ENCODE measurements at regions not wholly inside any gene's neighbourhood (a gene's known extent, or its start where the extent isn't known, plus 50 kb on each side); places are given as distances from the start of the nearest gene placed in this dataset.

DNA sequence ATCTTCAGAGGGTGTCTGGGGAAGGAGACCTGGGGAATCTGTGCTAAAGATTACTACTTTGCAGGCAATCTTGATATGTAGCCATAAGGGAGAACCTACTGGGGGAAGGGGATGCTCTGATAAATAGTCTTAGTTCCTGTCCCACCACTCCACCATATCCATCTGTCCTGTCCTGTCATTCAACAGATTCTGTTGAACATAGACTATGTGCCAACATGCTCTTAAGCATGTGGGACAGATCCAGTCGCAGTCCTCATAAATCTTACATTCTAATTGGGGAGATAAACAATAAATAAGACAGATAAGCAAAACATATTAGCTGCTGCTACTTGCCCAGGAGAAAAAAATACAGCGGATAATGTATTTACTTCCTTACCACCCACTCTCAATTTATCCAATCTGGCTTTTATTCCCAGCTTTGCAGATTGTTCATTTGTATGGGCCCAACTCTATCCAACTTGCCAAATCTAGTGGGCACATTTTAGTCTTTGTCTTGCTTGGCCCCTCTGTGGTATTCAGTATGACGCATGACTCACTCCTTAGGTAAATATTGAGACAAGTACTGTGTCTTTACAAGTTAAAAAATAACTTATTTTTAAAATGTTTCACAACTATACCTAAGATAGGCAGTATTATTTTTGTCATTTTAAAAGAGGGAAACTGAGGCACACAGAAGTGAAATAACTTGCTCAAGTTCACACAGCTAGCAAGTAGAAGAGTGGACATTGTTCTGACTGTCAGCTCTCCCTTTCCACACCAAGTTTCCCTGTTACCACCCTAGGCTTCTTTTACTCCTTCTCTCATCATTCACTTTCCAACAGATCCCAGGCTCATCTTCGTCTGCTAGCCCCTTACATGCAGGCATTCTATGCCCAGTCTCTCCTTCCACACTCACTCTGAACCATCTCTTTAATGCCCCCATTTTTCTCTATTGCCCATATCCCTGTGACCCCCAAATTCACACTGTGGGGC is 133.6 kb upstream of the SESN3 start:
- no peaks in the 10 kb centered on the region for H4K20me1 ChIP-seq (ENCODE audit: insufficient read depth, low read length)
- H3K9ac ChIP-seq (ENCODE audit: low read depth, low read length): no peak overlapping the region
- H3K27me3 ChIP-seq (ENCODE audit: insufficient read depth, low read length, poor library complexity): no peaks in the 10 kb centered on the region
- no peaks in the 10 kb centered on the region for H3K79me2 ChIP-seq (ENCODE audit: insufficient read depth, low read length)
- ATAC-seq (ENCODE audit: insufficient read depth, low read depth) (no peak), DNase-seq (no peak)
- H3K9me3 ChIP-seq (ENCODE audit: insufficient read depth, low read length, severe bottlenecking): no peaks in the 10 kb centered on the region
- H3K4me1 ChIP-seq (ENCODE audit: insufficient read depth, low read length): no peaks in the 10 kb centered on the region
- no peaks in the 10 kb centered on the region for H3K36me3 ChIP-seq (ENCODE audit: insufficient read depth, low read length)
- no peak overlapping the region for H3K4me2 ChIP-seq (ENCODE audit: insufficient read depth, low read length)
- no peak overlapping the region for H3K27ac ChIP-seq (ENCODE audit: low read length)
- TF ChIP-seq EZH2 (IDR thresholded peaks at IDR 0.05; ENCODE audit: borderline replicate concordance, low read depth, low read length, severe bottlenecking) (no peak), CTCF (IDR thresholded peaks at IDR 0.05; ENCODE audit: borderline replicate concordance, extremely low read depth, low read length, poor library complexity, severe bottlenecking) (no peak)
- no peak overlapping the region for H2AFZ ChIP-seq (ENCODE audit: low read depth, low read length)
- H3K4me3 ChIP-seq (ENCODE audit: low read depth in 1 of 2, low read length in 2 of 2): no peak overlapping the region

GRCh38 chr11:95363708-95364107 is 132.7 kb upstream of the SESN3 start:
- H3K79me2 ChIP-seq (ENCODE audit: insufficient read depth, low read length): no peaks in the 10 kb centered on the region
- no peaks in the 10 kb centered on the region for H3K4me1 ChIP-seq (ENCODE audit: insufficient read depth, low read length)
- H3K27me3 ChIP-seq (ENCODE audit: insufficient read depth, low read length, poor library complexity): no peaks in the 10 kb centered on the region
- H3K27ac ChIP-seq (ENCODE audit: low read length): no peak overlapping the region
- no peak overlapping the region for H3K4me3 ChIP-seq (ENCODE audit: low read depth in 1 of 2, low read length in 2 of 2)
- no peak overlapping the region for H3K4me2 ChIP-seq (ENCODE audit: insufficient read depth, low read length)
- no peak overlapping the region for H3K9ac ChIP-seq (ENCODE audit: low read depth, low read length)
- no peaks in the 10 kb centered on the region for H3K9me3 ChIP-seq (ENCODE audit: insufficient read depth, low read length, severe bottlenecking)
- H3K36me3 ChIP-seq (ENCODE audit: insufficient read depth, low read length): no peaks in the 10 kb centered on the region
- no peak for TF ChIP-seq CTCF (IDR thresholded peaks at IDR 0.05; ENCODE audit: borderline replicate concordance, extremely low read depth, low read length, poor library complexity, severe bottlenecking)
- no peak for TF ChIP-seq EZH2 (IDR thresholded peaks at IDR 0.05; ENCODE audit: borderline replicate concordance, low read depth, low read length, severe bottlenecking)
- no peaks in the 10 kb centered on the region for H4K20me1 ChIP-seq (ENCODE audit: insufficient read depth, low read length)
- DNase-seq (no peak), ATAC-seq (ENCODE audit: insufficient read depth, low read depth) (no peak)
- no peak overlapping the region for H2AFZ ChIP-seq (ENCODE audit: low read depth, low read length)

- no peak overlapping the region for H3K27ac ChIP-seq (ENCODE audit: low read length)
- H3K36me3 ChIP-seq (ENCODE audit: insufficient read depth, low read length): no peaks in the 10 kb centered on the region
- H3K4me2 ChIP-seq (ENCODE audit: insufficient read depth, low read length): no peak overlapping the region
Observed at GRCh38 chr11:95363164-95363563, 132.2 kb upstream of the SESN3 start.

More at GRCh38 chr11:95363164-95363563, 132.2 kb upstream of the SESN3 start:
- TF ChIP-seq EZH2 (IDR thresholded peaks at IDR 0.05; ENCODE audit: borderline replicate concordance, low read depth, low read length, severe bottlenecking): no peak
- TF ChIP-seq CTCF (IDR thresholded peaks at IDR 0.05; ENCODE audit: borderline replicate concordance, extremely low read depth, low read length, poor library complexity, severe bottlenecking): no peak
- H3K4me3 ChIP-seq (ENCODE audit: low read depth in 1 of 2, low read length in 2 of 2): no peak overlapping the region
- no peak for DNase-seq
- H3K9me3 ChIP-seq (ENCODE audit: insufficient read depth, low read length, severe bottlenecking): no peaks in the 10 kb centered on the region
- no peak for ATAC-seq (ENCODE audit: insufficient read depth, low read depth)
- H3K9ac ChIP-seq (ENCODE audit: low read depth, low read length): no peak overlapping the region
- H3K4me1 ChIP-seq (ENCODE audit: insufficient read depth, low read length): no peaks in the 10 kb centered on the region
- H3K27me3 ChIP-seq (ENCODE audit: insufficient read depth, low read length, poor library complexity): no peaks in the 10 kb centered on the region
- H4K20me1 ChIP-seq (ENCODE audit: insufficient read depth, low read length): no peaks in the 10 kb centered on the region
- no peak overlapping the region for H2AFZ ChIP-seq (ENCODE audit: low read depth, low read length)
- H3K79me2 ChIP-seq (ENCODE audit: insufficient read depth, low read length): no peaks in the 10 kb centered on the region

Measured in DND-41 (cell line).